ENCODE measurements at regions not wholly inside any gene's neighbourhood (a gene's known extent, or its start where the extent isn't known, plus 50 kb on each side); places are given as distances from the start of the nearest gene placed in this dataset.

DNA sequence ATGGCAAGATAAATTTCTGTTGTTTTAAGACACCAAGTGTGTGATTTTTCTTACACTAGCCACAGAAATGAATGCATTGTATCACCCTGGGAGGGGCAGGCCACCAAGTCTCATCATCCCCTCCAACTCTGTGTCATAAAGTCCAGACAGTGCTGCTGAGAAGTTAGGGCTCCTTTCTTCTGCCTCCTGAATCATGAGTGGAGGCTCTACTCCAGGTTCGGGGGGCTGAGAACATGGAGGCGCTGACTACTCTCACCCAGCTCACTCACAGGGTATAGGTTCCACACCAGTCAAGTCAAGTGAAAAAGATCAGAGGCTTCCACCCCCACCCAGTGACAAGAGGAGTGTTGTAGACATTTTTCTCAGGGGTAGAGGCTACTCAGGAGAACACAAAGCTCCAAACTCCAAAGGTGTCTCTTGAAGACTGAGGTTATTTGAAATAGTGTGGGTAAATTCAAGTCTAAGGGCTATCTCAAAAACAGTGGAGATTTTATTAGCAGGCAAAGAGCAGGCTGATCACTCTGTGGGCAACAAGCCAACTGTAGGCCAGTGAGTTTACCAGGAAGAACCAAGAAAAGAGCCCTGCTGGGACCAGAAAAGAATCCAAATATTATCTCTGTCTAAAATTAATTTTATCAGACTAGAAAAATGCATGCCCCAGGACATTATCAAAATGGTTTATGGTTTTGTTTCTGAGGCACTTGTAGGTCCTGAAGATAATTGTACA lies 118.6 kb upstream of the RET start:
- no peaks in the 10 kb centered on the region for H3K79me2 ChIP-seq (ENCODE audit: insufficient read depth, low read length)
- H3K9me3 ChIP-seq (ENCODE audit: insufficient read depth, low read length, severe bottlenecking): no peaks in the 10 kb centered on the region
- ATAC-seq (ENCODE audit: insufficient read depth, low read depth) (no peak), DNase-seq (no peak)
- no peak overlapping the region for H3K4me2 ChIP-seq (ENCODE audit: insufficient read depth, low read length)
- no peaks in the 10 kb centered on the region for H3K36me3 ChIP-seq (ENCODE audit: insufficient read depth, low read length)
- H3K27me3 ChIP-seq (ENCODE audit: insufficient read depth, low read length, poor library complexity): no peaks in the 10 kb centered on the region
- TF ChIP-seq, protein P1, sequence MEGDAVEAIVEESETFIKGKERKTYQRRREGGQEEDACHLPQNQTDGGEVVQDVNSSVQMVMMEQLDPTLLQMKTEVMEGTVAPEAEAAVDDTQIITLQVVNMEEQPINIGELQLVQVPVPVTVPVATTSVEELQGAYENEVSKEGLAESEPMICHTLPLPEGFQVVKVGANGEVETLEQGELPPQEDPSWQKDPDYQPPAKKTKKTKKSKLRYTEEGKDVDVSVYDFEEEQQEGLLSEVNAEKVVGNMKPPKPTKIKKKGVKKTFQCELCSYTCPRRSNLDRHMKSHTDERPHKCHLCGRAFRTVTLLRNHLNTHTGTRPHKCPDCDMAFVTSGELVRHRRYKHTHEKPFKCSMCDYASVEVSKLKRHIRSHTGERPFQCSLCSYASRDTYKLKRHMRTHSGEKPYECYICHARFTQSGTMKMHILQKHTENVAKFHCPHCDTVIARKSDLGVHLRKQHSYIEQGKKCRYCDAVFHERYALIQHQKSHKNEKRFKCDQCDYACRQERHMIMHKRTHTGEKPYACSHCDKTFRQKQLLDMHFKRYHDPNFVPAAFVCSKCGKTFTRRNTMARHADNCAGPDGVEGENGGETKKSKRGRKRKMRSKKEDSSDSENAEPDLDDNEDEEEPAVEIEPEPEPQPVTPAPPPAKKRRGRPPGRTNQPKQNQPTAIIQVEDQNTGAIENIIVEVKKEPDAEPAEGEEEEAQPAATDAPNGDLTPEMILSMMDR (IDR thresholded peaks at IDR 0.05; ENCODE audit: borderline replicate concordance, extremely low read depth, low read length, poor library complexity, severe bottlenecking): no peak
- TF ChIP-seq EZH2 (IDR thresholded peaks at IDR 0.05; ENCODE audit: borderline replicate concordance, low read depth, low read length, severe bottlenecking): no peak
- H2AFZ ChIP-seq (ENCODE audit: low read depth, low read length): no peak overlapping the region
- no peaks in the 10 kb centered on the region for H4K20me1 ChIP-seq (ENCODE audit: insufficient read depth, low read length)
- no peaks in the 10 kb centered on the region for H3K4me1 ChIP-seq (ENCODE audit: insufficient read depth, low read length)
- no peak overlapping the region for H3K4me3 ChIP-seq (ENCODE audit: low read depth in 1 of 2, low read length in 2 of 2)
- no peak overlapping the region for H3K9ac ChIP-seq (ENCODE audit: low read depth, low read length)
- H3K27ac ChIP-seq (ENCODE audit: low read length): no peak overlapping the region

DNA sequence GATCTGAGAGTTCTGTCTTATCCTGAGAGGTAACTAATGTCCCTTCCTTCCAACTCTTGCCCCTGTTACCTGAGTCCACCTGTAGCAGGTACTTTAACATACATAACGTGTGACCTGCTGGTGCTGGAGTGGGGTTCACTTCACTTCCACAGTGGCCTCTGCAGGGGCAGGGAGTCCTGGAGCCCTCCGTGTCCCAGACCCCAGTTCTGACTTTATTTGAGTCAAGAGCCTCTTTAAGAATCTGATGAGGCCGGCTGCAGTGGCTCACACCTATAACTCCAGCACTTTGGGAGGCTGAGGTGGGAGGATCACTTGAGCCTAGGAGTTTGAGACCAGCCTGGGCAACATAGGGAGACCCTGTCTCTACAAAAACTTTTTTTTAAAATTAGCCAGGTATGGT lies 117.0 kb upstream of the RET start:
- no peaks in the 10 kb centered on the region for H4K20me1 ChIP-seq (ENCODE audit: insufficient read depth, low read length)
- H2AFZ ChIP-seq (ENCODE audit: low read depth, low read length): no peak overlapping the region
- no peak for DNase-seq
- H3K9me3 ChIP-seq (ENCODE audit: insufficient read depth, low read length, severe bottlenecking): no peaks in the 10 kb centered on the region
- TF ChIP-seq, protein P1 (IDR thresholded peaks at IDR 0.05; ENCODE audit: borderline replicate concordance, extremely low read depth, low read length, poor library complexity, severe bottlenecking): no peak
- no peak for TF ChIP-seq EZH2 (IDR thresholded peaks at IDR 0.05; ENCODE audit: borderline replicate concordance, low read depth, low read length, severe bottlenecking)
- H3K27me3 ChIP-seq (ENCODE audit: insufficient read depth, low read length, poor library complexity): no peaks in the 10 kb centered on the region
- no peaks in the 10 kb centered on the region for H3K4me1 ChIP-seq (ENCODE audit: insufficient read depth, low read length)
- no peaks in the 10 kb centered on the region for H3K79me2 ChIP-seq (ENCODE audit: insufficient read depth, low read length)
- H3K9ac ChIP-seq (ENCODE audit: low read depth, low read length): no peak overlapping the region
- no peak overlapping the region for H3K4me3 ChIP-seq (ENCODE audit: low read depth in 1 of 2, low read length in 2 of 2)
- ATAC-seq (ENCODE audit: insufficient read depth, low read depth): no peak
- H3K4me2 ChIP-seq (ENCODE audit: insufficient read depth, low read length): no peak overlapping the region
- no peak overlapping the region for H3K27ac ChIP-seq (ENCODE audit: low read length)
- no peaks in the 10 kb centered on the region for H3K36me3 ChIP-seq (ENCODE audit: insufficient read depth, low read length)

DNA sequence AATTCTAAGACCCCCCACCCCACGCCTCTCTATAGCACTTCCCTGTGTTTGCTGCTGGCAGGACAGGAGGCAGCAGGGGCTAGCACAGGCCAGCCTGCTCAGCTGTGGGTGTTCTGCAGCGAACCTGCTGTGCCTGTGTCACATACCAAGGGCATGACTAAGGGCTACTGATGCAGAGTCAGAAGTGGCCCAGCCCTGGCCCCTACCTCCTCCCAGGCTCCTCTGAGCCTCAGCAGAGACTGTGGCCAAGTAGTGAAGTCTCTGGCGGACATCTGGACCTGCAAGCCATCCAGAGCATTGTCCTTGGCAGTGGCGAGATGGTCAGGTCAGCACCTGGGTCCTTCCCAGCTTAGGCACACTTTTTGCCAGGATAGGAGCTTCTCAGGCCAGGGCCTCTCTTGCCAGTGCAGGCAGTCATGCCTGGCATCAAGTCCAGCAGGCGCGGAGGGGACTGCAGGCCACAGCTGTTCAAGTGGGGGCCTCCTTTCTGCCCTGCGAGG lies 116.3 kb upstream of the RET start:
- Histone ChIP-seq H3K4me1 (ENCODE audit: insufficient read depth, low read length) (no peaks in the 10 kb centered on the region), H3K9me3 (ENCODE audit: insufficient read depth, low read length, severe bottlenecking) (no peaks in the 10 kb centered on the region), H3K9ac (ENCODE audit: low read depth, low read length) (no peak overlapping the region), H4K20me1 (ENCODE audit: insufficient read depth, low read length) (no peaks in the 10 kb centered on the region), H2AFZ (ENCODE audit: low read depth, low read length) (no peak overlapping the region), H3K4me3 (ENCODE audit: low read depth in 1 of 2, low read length in 2 of 2) (no peak overlapping the region), H3K36me3 (ENCODE audit: insufficient read depth, low read length) (no peaks in the 10 kb centered on the region), H3K79me2 (ENCODE audit: insufficient read depth, low read length) (no peaks in the 10 kb centered on the region), H3K4me2 (ENCODE audit: insufficient read depth, low read length) (no peak overlapping the region), H3K27me3 (ENCODE audit: insufficient read depth, low read length, poor library complexity) (no peaks in the 10 kb centered on the region), H3K27ac (ENCODE audit: low read length) (no peak overlapping the region)
- TF ChIP-seq, protein P1 (IDR thresholded peaks at IDR 0.05; ENCODE audit: borderline replicate concordance, extremely low read depth, low read length, poor library complexity, severe bottlenecking): no peak
- ATAC-seq (ENCODE audit: insufficient read depth, low read depth): no peak
- no peak for DNase-seq

Data from DND-41 (cell line).